ENCODE measurements at regions not wholly inside any gene's neighbourhood (a gene's known extent, or its start where the extent isn't known, plus 50 kb on each side); places are given as distances from the start of the nearest gene placed in this dataset.

GRCh38 chr2:235303499-235304291, 190.1 kb upstream of the AGAP1 start:
- H3K36me3 ChIP-seq (ENCODE audit: insufficient read depth, low read length) = no peaks in the 10 kb centered on the region
- 0 out of 2 replicates have a peak, but pooled peaks cover 4% of the 10 kb centered on the region for H3K27me3 ChIP-seq (ENCODE audit: insufficient read depth, low read length)
- no peaks in the 10 kb centered on the region for H3F3A ChIP-seq (ENCODE audit: insufficient read depth, low read length)
- H3K9me2 ChIP-seq (ENCODE audit: low read depth, low read length) = no peaks in the 10 kb centered on the region
- H2AFZ ChIP-seq (ENCODE audit: low read length) = no peak overlapping the region
- no peak overlapping the region for H3K27ac ChIP-seq (ENCODE audit: low read depth, low read length, poor library complexity, severe bottlenecking)
- no peak for TF ChIP-seq EZH2 (IDR thresholded peaks at IDR 0.05; ENCODE audit: borderline replicate concordance, low read length)
- TF ChIP-seq, protein P1, sequence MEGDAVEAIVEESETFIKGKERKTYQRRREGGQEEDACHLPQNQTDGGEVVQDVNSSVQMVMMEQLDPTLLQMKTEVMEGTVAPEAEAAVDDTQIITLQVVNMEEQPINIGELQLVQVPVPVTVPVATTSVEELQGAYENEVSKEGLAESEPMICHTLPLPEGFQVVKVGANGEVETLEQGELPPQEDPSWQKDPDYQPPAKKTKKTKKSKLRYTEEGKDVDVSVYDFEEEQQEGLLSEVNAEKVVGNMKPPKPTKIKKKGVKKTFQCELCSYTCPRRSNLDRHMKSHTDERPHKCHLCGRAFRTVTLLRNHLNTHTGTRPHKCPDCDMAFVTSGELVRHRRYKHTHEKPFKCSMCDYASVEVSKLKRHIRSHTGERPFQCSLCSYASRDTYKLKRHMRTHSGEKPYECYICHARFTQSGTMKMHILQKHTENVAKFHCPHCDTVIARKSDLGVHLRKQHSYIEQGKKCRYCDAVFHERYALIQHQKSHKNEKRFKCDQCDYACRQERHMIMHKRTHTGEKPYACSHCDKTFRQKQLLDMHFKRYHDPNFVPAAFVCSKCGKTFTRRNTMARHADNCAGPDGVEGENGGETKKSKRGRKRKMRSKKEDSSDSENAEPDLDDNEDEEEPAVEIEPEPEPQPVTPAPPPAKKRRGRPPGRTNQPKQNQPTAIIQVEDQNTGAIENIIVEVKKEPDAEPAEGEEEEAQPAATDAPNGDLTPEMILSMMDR (IDR thresholded peaks at IDR 0.05; ENCODE audit: low read length) = no peak
- no peaks in the 10 kb centered on the region for H3K79me2 ChIP-seq (ENCODE audit: insufficient read depth, low read length)
- no peaks in the 10 kb centered on the region for H4K20me1 ChIP-seq (ENCODE audit: insufficient read depth, low read length)
- no peak overlapping the region for H3K4me3 ChIP-seq (ENCODE audit: low read depth, low read length, poor library complexity, severe bottlenecking)
- no peaks in the 10 kb centered on the region for H3K4me1 ChIP-seq (ENCODE audit: insufficient read depth, low read length, severe bottlenecking)
- H3K4me2 ChIP-seq (ENCODE audit: low read length) = no peak overlapping the region
- no peaks in the 10 kb centered on the region for H3K9me3 ChIP-seq (ENCODE audit: low read length)
- no peak overlapping the region for H3K9ac ChIP-seq (ENCODE audit: low read length)

GRCh38 chr2:235305678-235306077, 188.2 kb upstream of the AGAP1 start:
- Histone ChIP-seq H4K20me1 (ENCODE audit: insufficient read depth, low read length) (no peaks in the 10 kb centered on the region), H2AFZ (ENCODE audit: low read length) (no peak overlapping the region), H3K27me3 (ENCODE audit: insufficient read depth, low read length) (0 out of 2 replicates have a peak, but pooled peaks cover 4% of the 10 kb centered on the region), H3K79me2 (ENCODE audit: insufficient read depth, low read length) (no peaks in the 10 kb centered on the region), H3K4me2 (ENCODE audit: low read length) (no peak overlapping the region), H3K9me3 (ENCODE audit: low read length) (no peaks in the 10 kb centered on the region), H3K36me3 (ENCODE audit: insufficient read depth, low read length) (no peaks in the 10 kb centered on the region), H3K4me1 (ENCODE audit: insufficient read depth, low read length, severe bottlenecking) (no peaks in the 10 kb centered on the region), H3K9me2 (ENCODE audit: low read depth, low read length) (no peaks in the 10 kb centered on the region), H3K4me3 (ENCODE audit: low read depth, low read length, poor library complexity, severe bottlenecking) (no peak overlapping the region), H3K9ac (ENCODE audit: low read length) (no peak overlapping the region), H3F3A (ENCODE audit: insufficient read depth, low read length) (no peaks in the 10 kb centered on the region), H3K27ac (ENCODE audit: low read depth, low read length, poor library complexity, severe bottlenecking) (no peak overlapping the region)
- TF ChIP-seq, protein P1 (IDR thresholded peaks at IDR 0.05; ENCODE audit: low read length) = no peak
- TF ChIP-seq EZH2 (IDR thresholded peaks at IDR 0.05; ENCODE audit: borderline replicate concordance, low read length) = no peak

GRCh38 chr2:235311044-235311443, 182.8 kb upstream of the AGAP1 start:
- Histone ChIP-seq H3K9ac (ENCODE audit: low read length) (no peak overlapping the region), H3K4me1 (ENCODE audit: insufficient read depth, low read length, severe bottlenecking) (no peaks in the 10 kb centered on the region), H3K79me2 (ENCODE audit: insufficient read depth, low read length) (no peaks in the 10 kb centered on the region), H3K9me3 (ENCODE audit: low read length) (no peaks in the 10 kb centered on the region), H3K36me3 (ENCODE audit: insufficient read depth, low read length) (no peaks in the 10 kb centered on the region), H4K20me1 (ENCODE audit: insufficient read depth, low read length) (no peaks in the 10 kb centered on the region), H3F3A (ENCODE audit: insufficient read depth, low read length) (no peaks in the 10 kb centered on the region), H2AFZ (ENCODE audit: low read length) (no peak overlapping the region), H3K4me2 (ENCODE audit: low read length) (no peak overlapping the region), H3K27me3 (ENCODE audit: insufficient read depth, low read length) (0 out of 2 replicates have a peak, but pooled peaks cover under 1% of the 10 kb centered on the region), H3K27ac (ENCODE audit: low read depth, low read length, poor library complexity, severe bottlenecking) (no peak overlapping the region), H3K4me3 (ENCODE audit: low read depth, low read length, poor library complexity, severe bottlenecking) (no peak overlapping the region), H3K9me2 (ENCODE audit: low read depth, low read length) (no peaks in the 10 kb centered on the region)
- TF ChIP-seq EZH2 (IDR thresholded peaks at IDR 0.05; ENCODE audit: borderline replicate concordance, low read length) = no peak
- TF ChIP-seq, protein P1 (IDR thresholded peaks at IDR 0.05; ENCODE audit: low read length) = no peak
